ENCODE measurements at regions not wholly inside any gene's neighbourhood (a gene's known extent, or its start where the extent isn't known, plus 50 kb on each side); places are given as distances from the start of the nearest gene placed in this dataset.
"Not testable (repeated sequence)": the region's sequence is repeated elsewhere in the genome, so short reads cannot be mapped to it uniquely, and the experiment has no call there.

DNA sequence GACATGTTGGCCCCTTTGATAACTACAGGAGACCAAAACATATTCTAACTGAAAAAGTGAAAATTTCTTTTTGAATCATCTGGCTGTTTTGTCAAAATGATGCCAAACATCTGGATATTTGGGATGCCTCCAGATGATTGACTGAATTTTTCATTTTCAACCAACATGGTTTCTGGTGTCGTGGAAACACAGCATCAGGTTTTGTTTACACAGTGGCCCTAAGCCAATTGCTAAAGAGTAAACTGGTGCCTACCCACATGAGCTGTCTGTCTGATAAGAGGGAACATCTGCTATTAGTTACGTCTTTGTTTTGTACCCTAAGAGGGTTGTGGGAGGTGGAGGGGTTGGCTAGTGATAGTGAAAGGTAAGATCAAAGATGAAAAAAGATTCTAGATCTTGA, 204.8 kb downstream of the KCNK2 start:
- no peak for DNase-seq

DNA sequence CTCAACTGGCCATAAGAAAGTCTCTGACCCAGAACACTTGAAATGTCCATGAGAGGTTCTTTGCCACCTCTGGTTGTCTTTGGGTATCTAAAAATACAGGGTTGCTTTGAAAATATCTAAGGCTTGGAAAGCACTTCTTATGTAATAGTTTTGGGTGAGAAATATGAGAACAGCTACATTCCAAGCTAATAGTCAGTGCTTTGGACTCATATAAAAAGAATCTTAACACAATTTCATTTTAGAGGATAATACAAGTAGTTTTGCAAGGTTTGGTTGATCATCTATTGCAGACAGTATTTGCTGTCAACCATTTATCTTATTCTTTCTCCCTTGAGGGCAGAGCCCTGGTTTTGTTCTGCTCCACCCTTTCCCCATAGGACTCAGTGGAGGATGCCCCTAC, 207.5 kb downstream of the KCNK2 start:
- DNase-seq, result no peak

DNA sequence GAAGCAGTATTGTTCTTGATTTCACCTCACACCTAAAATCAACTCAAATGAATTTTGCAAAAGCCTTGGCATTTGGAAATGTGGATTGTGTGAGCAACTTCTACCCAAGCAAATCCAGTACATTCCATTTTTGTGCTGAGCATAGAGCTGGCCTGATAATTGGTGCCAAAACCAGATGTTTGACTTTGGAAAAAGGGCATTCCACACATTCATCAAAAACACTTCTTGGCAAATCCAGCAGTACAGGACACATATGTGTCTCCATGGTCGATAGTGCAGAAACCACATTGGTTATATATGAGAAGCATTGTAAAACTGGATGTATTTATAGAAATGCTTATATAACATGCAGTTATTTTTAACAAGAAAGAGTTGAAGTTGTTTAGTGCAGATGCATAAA, 210.4 kb downstream of the KCNK2 start:
- no peak for DNase-seq

GRCh38 chr1:215306426-215306825, 223.9 kb downstream of the KCNK2 start:
- DNase-seq, result no peak

DNA sequence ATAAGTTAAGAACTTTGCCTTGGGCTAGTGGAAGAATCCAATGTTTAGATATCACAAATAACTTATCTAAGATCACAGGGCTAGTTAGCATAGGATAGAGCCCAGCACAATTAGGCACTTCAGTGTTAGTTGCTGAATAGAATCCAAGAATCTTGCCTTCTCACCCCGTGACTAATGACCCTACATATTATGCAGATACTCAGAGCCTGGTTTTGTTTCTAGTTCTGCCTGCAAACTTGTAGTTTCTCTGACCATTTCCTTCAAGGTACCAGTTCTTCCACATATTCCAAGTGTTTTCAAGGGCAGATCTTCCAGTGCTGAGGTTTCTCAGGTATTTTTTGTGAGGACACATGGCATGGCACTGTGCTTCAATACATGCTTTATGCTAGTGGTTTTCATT, 239.3 kb downstream of the KCNK2 start:
- DNase-seq, result no peak

GRCh38 chr1:215323992-215324391, 241.5 kb downstream of the KCNK2 start:
- not testable (repeated sequence) for DNase-seq

DNA sequence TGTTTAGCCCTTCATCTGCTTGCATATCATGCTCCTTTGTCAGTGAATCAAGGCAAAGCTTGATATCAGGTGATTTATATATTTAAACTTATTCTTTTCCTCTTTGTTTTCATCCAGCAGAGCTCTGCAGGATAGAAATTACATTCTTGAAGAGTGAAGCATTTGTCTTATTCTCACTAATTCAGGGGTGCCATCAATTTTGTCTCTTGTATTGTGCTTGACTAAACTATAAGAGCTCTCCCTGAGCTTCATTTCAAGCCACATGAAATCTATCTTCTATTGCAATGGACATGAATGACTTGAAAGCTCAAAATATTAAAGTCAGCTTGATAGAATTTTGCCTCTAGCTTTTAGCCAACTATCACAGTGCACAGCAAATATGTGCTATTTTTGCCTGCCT, 236.7 kb upstream of the KCTD3 start:
- DNase-seq, result no peak

- DNase-seq, result no peak
These were observed 222.6 kb upstream of the KCTD3 start for GRCh38 chr1:215344539-215344938.

DNA sequence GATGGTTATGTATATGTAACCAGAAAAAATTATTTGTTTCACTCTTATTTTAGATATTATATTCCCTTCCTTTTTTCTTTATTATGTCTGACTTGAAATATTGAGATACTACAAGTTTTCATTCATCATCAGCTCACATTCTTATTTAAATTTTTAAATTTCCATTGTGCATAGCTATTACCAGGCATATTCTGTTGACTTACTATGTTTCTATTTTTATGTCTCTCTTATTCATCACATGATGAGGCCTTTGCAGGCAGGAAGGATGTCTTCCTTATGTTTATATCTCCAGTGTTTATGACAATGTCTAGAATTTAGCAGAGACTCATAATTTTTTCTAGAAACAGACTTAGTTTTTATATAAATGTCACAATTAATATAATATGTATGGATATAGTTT, 221.9 kb upstream of the KCTD3 start:
- no peak for DNase-seq

DNA sequence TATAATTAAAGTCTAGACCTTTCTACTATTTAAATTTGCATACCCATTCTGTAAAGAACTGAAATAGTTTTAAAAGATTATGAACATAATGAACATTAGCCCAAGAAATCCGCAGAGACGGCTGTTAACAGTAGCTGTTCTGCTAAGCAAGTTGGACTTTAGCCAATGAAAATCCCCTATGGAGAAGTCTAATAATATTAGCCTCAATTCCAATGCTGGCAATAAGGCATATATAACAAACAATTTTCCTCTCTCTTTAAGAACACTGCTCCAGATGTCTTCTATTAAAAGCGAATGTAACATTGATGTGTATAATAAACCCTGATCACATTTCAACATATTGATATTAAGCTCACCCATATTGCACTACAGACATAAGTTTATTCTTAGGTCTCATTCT, 221.3 kb upstream of the KCTD3 start:
- no peak for DNase-seq

- DNase-seq, result no peak
These were observed 209.2 kb upstream of the KCTD3 start for GRCh38 chr1:215357901-215358300.

- no peak for DNase-seq
These were observed 208.7 kb upstream of the KCTD3 start for GRCh38 chr1:215358356-215358755.

- DNase-seq, result no peak
These were observed 207.1 kb upstream of the KCTD3 start for GRCh38 chr1:215360031-215360430.

DNA sequence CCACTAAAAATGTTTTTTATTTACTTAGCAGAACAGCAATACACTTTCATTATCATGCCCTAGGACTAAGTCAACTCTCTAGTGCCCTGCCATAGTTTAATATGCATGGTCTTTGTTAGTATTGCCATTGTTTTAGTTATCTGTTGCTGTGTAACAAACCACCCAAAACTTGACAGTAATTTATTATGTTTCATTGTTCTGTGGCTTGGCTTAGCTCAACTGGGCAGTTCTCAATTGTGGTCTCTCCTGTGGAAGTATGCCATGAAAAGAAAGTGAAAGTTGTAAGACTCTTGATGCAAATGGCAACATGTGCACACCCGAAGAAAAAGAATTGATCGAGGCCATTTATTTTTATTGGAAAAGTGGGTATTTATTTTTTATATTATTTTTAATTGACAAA, 206.3 kb upstream of the KCTD3 start:
- DNase-seq, result no peak

DNA sequence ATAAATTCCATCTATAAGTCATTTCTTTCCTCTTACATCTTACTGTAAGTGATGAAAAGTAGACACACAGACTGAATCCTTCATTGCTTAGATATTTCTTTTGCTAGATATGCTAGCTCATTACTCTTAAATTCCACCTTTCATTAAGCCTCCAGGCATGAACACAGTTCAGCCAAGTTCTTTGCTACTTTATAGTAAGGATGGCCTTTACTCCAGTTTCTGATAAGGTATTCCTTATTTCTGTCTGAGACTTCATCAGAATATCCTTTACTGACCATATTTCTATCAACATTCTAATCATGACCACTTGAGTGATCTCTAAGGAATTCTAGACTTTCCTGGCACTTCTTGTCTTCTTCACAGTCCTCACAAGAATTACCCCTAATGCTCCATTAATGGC, 191.7 kb upstream of the KCTD3 start:
- DNase-seq, result no peak

- no peak for DNase-seq
These were observed 190.4 kb upstream of the KCTD3 start for GRCh38 chr1:215376544-215377264.

DNA sequence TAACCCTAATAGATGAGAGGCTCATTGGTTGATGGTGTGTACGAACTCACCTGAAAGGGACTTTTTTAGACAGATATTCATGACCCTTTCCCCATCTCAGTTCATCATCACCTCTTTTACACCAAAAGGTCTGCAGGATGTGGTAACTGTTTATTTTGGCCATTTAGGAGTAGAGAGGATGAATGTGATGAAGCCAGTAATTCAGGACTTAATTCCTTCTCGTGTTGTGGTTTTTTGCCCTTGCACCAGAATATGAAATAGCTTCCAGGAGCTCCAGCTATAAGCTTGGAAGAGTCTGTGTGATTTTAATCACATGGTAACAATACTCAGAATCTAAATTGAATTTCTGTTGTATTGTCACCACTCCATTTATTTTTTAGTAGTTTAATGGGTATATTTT, 189.4 kb upstream of the KCTD3 start:
- no peak for DNase-seq

DNA sequence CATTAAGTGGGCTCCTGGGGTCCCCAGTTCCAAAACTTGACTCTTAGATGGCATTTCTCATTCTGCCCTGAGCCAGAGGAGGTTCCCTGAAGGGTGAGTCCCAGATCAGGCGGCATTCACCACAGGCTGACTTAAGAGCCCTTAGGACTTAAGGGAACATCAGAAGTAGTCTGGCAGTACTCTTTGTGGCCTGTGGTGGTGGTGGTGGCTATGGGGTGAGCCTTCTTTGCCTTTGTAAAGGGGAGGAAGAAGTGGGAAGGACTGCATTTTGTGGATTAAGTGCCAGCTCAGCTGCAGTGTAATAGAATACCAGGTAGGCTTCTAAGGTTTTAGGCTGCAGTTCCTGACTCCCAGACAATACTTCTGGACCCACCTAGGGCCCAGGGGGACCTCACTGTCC, 186.5 kb upstream of the KCTD3 start:
- DNase-seq, result no peak

DNA sequence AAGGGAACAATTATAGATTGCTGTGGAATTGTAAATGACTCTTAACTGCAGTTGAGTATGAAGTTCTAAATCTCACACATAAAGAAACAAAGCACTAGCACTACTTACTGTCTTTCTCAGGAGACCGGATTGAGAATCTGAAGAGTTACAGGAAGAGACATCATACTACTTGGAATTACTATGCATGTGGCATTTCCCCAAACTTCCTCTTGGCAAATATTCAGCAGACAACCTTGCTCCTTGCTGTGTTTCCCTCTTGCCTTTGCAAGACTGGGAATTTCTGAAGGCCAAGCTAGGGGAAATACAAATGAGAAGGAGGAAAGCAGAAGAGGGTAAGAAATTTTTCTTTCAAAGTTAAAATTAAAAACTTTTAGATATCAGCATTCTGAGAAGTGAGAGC, 173.6 kb upstream of the KCTD3 start:
- no peak for DNase-seq

- no peak for DNase-seq
These were observed 172.8 kb upstream of the KCTD3 start for GRCh38 chr1:215394084-215394991.

GRCh38 chr1:215397106-215397505, 170.0 kb upstream of the KCTD3 start:
- no peak for DNase-seq

DNA sequence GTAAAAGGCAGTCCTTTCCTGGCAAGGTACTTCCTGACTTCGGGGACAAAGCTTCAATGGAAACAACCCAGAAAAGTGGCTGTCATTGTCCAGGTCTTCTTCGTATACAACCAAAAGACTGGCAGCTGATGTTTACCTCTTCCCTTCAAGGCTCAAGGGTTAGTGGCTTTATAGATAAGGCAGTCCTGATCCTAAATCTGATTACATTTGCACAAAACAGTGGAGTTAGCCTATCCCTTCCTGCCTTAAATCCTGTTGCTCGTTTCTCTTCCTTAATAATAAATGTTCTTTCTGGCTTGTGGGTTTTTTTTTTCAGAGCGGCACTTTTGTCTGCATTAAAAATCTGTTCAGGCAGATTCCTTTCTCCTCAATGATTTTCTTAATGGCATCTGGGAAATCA, 169.3 kb upstream of the KCTD3 start:
- no peak for DNase-seq

DNA sequence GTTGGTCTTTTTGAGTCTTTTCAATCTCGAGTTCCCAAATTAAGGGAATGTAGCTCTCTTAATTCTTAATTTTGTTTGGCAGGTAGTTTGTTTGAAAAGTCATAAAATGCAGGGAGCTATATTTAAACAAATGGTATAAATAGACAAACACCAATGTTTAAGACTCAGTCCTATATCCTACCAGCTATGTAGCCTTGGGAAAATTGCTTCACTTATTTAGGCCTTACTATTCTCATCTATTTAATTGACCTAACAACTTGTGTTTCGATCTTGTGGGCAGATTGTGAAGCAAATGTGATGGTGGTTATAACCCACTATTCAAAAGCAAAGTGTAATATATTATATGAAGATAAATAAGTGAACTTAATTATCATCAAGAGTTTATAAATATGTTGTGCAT, 167.3 kb upstream of the KCTD3 start:
- DNase-seq, result no peak

- DNase-seq, result no peak
These were observed 166.4 kb upstream of the KCTD3 start for GRCh38 chr1:215400741-215401140.

GRCh38 chr1:215402147-215402546, 165.0 kb upstream of the KCTD3 start:
- DNase-seq, result no peak
